Spinal cord (tissue), 9 donors: ENCODE measurements at regions not wholly inside any gene's neighbourhood (a gene's known extent, or its start where the extent isn't known, plus 50 kb on each side); places are given as distances from the start of the nearest gene placed in this dataset.
"Not testable (repeated sequence)": the region's sequence is repeated elsewhere in the genome, so short reads cannot be mapped to it uniquely, and the experiment has no call there.

Experiments
- DNase-seq, 6 donors: peaks; one replicate each; pipeline versions ENCODE4 v3.0.0 to v3.0.0-alpha.2; 2013 to 2015; ENCODE audit warnings: low spot score in 6 of 6, low read depth in 4 of 6
- H3K27ac ChIP-seq: one replicate; pipeline ENCODE4 v1.5.1; 2013; ENCODE audit warnings: low read depth, low read length, control low read depth
- H3K27me3 ChIP-seq: one replicate; pipeline ENCODE4 v1.6.1; 2013; ENCODE audit warnings: low read length; ENCODE audit not compliant: control insufficient read depth, insufficient read depth
- H3K36me3 ChIP-seq: one replicate; pipeline ENCODE4 v1.6.1; 2013; ENCODE audit warnings: low read length; ENCODE audit not compliant: control insufficient read depth, insufficient read depth
- H3K4me1 ChIP-seq: one replicate; pipeline ENCODE4 v1.6.1; 2013; ENCODE audit warnings: low read length; ENCODE audit not compliant: control insufficient read depth, insufficient read depth
- H3K4me3 ChIP-seq: one replicate; pipeline ENCODE4 v1.5.1; 2013; ENCODE audit warnings: low read depth, low read length, control low read depth
- H3K9me3 ChIP-seq: one replicate; pipeline ENCODE4 v1.6.1; 2013; ENCODE audit warnings: low read length; ENCODE audit not compliant: control insufficient read depth, insufficient read depth
- WGBS: methylation state at CpG from one replicate; pipeline ENCODE4 v1.1.5; 2013; ENCODE audit warnings: missing lambda C conversion rate; ENCODE audit not compliant: insufficient coverage; 5-methylcytosine and 5-hydroxymethylcytosine counted together
- donor health status: healthy.

DNA sequence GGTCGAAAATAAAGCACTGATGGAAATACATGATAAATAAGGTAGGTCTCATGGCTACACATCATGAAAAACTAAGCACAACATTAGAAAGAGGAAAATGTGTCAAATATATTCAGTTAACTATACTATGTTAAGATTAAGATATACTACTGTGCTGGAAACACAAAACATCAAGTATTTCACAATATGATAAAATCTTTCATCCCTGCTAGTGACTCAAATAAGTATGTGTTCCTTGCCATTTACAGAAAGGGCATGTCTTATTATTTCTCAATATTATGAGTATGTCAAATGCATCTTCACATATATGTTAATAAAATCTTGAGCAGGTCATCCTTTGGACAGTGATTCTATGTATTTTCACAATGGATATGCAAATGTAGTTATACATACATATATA lies 1260.1 kb upstream of the ADGRL2 start:
- no CpG with 5 or more reads among the region's 1 CpG for WGBS
- no peak for DNase-seq
- Histone ChIP-seq H3K27me3 (no peaks in the 10 kb centered on the region), H3K4me1 (no peaks in the 10 kb centered on the region), H3K4me3 (no peak overlapping the region), H3K36me3 (no peaks in the 10 kb centered on the region), H3K27ac (no peak overlapping the region), H3K9me3 (no peaks in the 10 kb centered on the region)

DNA sequence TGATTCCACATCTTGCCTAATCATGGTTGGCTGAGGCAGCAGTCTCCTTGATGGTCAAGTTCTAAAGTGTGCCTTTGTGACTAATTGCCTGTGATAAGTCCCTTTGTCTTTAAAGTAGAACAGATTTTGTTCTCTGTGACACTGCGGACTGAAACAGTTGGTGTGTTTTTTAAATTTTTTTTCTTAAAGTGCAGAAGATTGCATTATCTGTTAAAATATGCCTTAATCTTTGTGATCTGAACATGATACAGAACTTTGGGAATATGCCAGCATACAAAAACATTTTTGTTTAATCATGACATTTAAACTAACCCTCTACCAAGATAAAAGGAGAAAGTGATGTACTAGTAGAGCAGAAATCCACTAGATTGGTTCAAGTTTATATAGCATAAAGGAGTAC lies 1260.6 kb upstream of the ADGRL2 start:
- H3K4me3 ChIP-seq: no peak overlapping the region
- H3K4me1 ChIP-seq: no peaks in the 10 kb centered on the region
- H3K27me3 ChIP-seq: no peaks in the 10 kb centered on the region
- no peak for DNase-seq
- no peaks in the 10 kb centered on the region for H3K9me3 ChIP-seq
- no CpG with 5 or more reads among the region's 1 CpG for WGBS
- H3K36me3 ChIP-seq: no peaks in the 10 kb centered on the region
- no peak overlapping the region for H3K27ac ChIP-seq

DNA sequence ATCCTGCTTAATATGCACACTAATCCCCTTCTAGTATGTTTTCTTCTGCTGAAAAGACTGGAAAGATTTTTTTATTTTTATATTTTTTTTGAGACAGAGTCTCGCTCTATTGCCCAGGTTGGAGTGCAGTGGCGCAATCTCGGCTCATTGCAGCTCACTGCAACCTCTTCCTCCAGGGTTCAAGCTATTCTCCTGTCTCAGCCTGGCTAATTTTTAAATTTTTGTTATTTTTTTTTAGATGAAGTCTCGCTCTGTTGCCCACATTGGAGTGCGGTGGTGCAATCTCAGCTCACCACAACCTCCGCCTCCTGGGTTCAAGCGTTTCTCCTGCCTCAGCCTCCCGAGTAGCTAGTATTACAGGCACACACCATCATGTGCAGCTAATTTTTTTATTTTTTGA lies 1261.4 kb upstream of the ADGRL2 start:
- not testable (repeated sequence) for H3K27me3 ChIP-seq, H3K4me3 ChIP-seq, H3K9me3 ChIP-seq, H3K27ac ChIP-seq, H3K36me3 ChIP-seq, H3K4me1 ChIP-seq, DNase-seq
- no CpG with 5 or more reads among the region's 8 CpGs for WGBS

DNA sequence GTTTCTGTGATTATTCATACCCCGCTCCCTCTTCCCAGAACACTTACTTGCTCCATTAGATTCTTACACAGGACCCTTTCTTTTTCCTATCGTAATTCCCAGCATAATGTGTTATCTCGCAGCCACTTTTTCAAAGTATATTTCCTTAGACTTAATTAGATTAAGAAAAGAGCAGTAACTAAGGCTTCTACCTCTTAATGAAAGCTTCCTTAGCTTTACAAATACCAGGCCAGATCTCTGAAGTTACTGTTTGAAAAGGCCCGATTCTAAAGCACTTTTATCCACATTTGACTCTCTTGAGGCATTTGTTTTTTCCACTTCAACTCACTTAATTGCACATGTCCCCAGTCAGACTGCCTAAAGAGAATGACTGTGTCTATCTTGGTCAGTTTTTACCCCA lies 1264.3 kb upstream of the ADGRL2 start:
- WGBS: no CpG with 5 or more reads among the region's 4 CpGs
- no peaks in the 10 kb centered on the region for H3K4me1 ChIP-seq

DNA sequence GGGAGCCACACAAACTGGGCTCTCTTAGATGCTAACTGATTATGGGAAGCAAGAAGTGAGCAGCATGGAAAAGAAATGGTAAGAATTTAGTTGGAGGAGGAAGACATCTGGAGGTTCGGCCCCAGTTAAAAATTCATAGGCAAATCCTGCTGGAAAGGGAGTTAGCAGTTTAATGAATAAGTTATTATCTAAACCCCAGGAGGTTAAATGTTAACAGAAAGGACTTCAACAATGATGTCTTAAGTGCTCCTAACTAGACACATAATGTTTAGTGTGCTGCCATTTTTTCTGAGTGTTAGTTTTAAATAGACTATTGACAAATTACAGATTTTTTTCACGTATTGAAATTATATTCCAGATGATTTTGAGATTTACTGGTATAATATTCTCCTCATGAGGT lies 1265.3 kb upstream of the ADGRL2 start:
- no peak overlapping the region for H3K27ac ChIP-seq
- no peaks in the 10 kb centered on the region for H3K36me3 ChIP-seq
- no peaks in the 10 kb centered on the region for H3K27me3 ChIP-seq
- H3K9me3 ChIP-seq: no peaks in the 10 kb centered on the region
- DNase-seq: no peak
- H3K4me1 ChIP-seq: no peaks in the 10 kb centered on the region
- no CpG with 5 or more reads among the region's 2 CpGs for WGBS
- H3K4me3 ChIP-seq: no peak overlapping the region

More for the DNA sequence above, 1264.3 kb upstream of the ADGRL2 start:
- DNase-seq: peak in 2 of 6 donors; percentile 48 to 51
- no peak overlapping the region for H3K4me3 ChIP-seq
- H3K27ac ChIP-seq: no peak overlapping the region
- no peaks in the 10 kb centered on the region for H3K27me3 ChIP-seq
- H3K9me3 ChIP-seq: no peaks in the 10 kb centered on the region
- H3K36me3 ChIP-seq: no peaks in the 10 kb centered on the region

DNA sequence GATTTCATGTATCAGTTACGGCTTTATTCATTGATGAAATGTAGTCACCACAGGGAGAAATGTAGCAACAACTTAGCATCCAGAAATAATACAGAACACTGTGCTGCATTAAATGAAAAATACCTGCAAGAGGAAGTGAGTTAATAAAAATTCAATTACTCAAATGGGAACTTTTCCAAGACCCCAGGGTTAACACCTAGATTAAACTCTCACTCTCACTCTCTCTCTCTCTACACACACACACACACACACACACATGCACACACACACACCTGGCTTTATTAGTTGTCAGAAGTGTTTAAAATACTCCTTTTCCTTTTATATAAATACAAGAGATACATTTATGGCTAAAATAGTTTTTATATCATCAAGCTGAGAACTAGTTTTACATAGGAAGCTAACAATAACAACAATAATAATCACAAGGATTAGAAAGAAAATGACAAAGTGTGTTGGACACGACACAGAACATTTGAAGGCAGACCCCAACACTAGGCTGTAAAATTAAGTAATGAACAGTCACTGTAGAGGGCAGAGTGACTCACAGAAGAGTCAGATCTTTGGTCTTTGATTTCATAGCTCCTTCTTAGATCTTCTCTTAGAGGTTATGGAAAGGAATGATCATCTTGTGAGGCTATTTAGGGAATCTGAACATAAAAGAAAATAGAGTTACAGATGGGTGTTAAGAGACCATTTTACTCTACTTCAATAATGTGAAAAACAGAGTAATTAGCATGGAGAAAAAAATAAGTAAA lies 1266.0 kb upstream of the ADGRL2 start:
- WGBS: no CpG with 5 or more reads among the region's 2 CpGs

DNA sequence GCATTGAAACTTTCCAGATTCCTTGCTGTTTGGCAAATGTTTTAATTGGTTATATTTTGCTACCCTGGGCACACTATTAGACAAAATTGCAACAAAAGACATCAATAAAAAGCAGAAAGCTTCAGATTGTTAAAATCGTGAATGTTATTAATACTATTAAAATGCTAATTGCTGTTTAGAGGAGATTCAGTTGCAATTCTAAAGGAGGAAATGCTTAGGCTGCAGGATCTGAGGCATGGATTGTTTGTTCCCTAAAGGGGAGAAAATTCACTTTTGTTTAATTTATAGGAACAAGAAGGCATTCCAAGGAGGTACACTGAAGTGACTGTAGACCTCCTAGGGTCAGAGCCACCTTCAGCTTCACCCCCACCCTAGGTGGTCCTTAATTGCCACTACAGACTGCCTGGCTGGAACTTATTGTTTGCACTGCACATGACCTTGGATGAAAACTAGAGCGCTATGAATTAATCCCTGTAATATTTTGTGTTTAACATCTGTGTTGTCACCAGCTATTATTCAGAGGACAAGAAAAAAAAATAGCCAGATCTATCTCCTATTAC lies 1266.9 kb upstream of the ADGRL2 start:
- Histone ChIP-seq H3K27me3 (no peaks in the 10 kb centered on the region), H3K4me1 (no peaks in the 10 kb centered on the region), H3K9me3 (no peaks in the 10 kb centered on the region), H3K27ac (no peak overlapping the region), H3K36me3 (no peaks in the 10 kb centered on the region), H3K4me3 (no peak overlapping the region)
- DNase-seq: peak in 2 of 6 donors; percentile 6 to 37
- whole genome bisulfite sequencing: no CpG with 5 or more reads among the region's 2 CpGs

More for the DNA sequence above, 1266.0 kb upstream of the ADGRL2 start:
- H3K27ac ChIP-seq: no peak overlapping the region
- DNase-seq: peak in 1 of 6 donors; percentile 77
- H3K9me3 ChIP-seq: no peaks in the 10 kb centered on the region
- H3K4me3 ChIP-seq: no peak overlapping the region
- no peaks in the 10 kb centered on the region for H3K4me1 ChIP-seq
- H3K36me3 ChIP-seq: no peaks in the 10 kb centered on the region
- no peaks in the 10 kb centered on the region for H3K27me3 ChIP-seq

DNA sequence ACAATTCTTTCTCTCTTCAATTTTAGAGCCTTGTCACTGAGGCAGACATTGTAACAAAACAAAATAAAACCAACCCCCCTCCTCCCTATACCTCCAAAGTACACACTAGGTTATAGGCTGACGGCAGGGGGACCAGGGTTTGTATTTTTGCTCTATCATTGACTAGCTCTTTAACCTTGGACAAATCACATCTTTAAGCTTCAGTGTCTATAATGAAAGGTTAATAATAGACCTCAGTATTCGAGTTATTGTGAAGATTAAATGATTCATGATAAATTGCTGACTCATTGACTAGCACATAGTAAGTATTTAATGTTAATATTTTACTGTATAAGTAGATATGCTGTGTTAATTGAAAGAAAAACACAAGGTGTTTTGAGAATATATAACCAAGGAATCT lies 1267.6 kb upstream of the ADGRL2 start:
- H3K27me3 ChIP-seq: no peaks in the 10 kb centered on the region
- no CpG with 5 or more reads among the region's 2 CpGs for WGBS
- no peak overlapping the region for H3K27ac ChIP-seq
- no peaks in the 10 kb centered on the region for H3K36me3 ChIP-seq
- DNase-seq: peak in 2 of 6 donors; percentile 7 to 29
- no peaks in the 10 kb centered on the region for H3K4me1 ChIP-seq
- H3K9me3 ChIP-seq: no peaks in the 10 kb centered on the region
- H3K4me3 ChIP-seq: no peak overlapping the region

DNA sequence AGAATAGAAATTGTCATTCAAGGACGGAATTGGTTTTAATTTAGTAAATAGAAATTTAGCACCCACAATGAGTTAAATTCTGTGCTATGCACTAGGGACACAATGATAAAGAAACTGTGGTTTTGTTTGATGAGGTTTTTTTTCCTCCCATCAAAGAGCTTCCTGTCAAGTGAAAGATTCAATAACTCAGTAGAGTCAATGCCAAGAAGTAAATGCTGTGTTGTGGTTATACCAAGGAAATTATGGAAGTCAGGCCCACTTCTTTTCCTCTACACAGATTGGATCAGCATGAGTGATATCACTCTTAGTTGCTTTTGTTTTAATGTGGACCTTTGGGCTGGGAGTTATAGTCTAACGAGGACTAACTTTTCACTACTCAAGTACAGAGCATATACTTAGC lies 1269.6 kb upstream of the ADGRL2 start:
- H3K27me3 ChIP-seq: no peaks in the 10 kb centered on the region
- DNase-seq: no peak
- H3K36me3 ChIP-seq: no peaks in the 10 kb centered on the region
- no peak overlapping the region for H3K4me3 ChIP-seq
- H3K27ac ChIP-seq: no peak overlapping the region
- no peaks in the 10 kb centered on the region for H3K4me1 ChIP-seq
- no peaks in the 10 kb centered on the region for H3K9me3 ChIP-seq
- WGBS: no CpG with 5 or more reads among the region's 2 CpGs

DNA sequence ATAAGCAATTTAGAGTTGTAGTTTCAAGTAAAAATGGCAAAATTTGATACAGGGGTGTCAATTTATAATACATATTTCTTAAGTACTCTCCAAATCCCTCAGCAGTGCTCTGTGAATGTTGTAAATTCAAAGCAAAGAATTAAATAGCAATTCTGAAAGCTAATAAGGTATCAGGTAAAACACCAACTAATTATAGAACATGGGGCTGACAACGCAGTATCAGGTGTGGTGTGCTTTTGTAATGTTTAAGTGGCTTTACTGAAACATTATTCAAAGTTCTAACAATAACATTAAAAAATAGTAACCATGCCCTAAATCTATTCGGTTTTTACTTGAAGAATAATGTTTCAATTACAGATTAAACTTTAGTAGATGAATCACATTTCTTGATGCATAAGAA lies 1271.2 kb upstream of the ADGRL2 start:
- no peaks in the 10 kb centered on the region for H3K27me3 ChIP-seq
- no peaks in the 10 kb centered on the region for H3K36me3 ChIP-seq
- H3K4me1 ChIP-seq: no peaks in the 10 kb centered on the region
- no CpG with 5 or more reads among the region's 2 CpGs for WGBS
- H3K4me3 ChIP-seq: no peak overlapping the region
- no peak for DNase-seq
- H3K9me3 ChIP-seq: no peaks in the 10 kb centered on the region
- no peak overlapping the region for H3K27ac ChIP-seq
